ENCODE measurements at regions not wholly inside any gene's neighbourhood (a gene's known extent, or its start where the extent isn't known, plus 50 kb on each side); places are given as distances from the start of the nearest gene placed in this dataset.

DNA sequence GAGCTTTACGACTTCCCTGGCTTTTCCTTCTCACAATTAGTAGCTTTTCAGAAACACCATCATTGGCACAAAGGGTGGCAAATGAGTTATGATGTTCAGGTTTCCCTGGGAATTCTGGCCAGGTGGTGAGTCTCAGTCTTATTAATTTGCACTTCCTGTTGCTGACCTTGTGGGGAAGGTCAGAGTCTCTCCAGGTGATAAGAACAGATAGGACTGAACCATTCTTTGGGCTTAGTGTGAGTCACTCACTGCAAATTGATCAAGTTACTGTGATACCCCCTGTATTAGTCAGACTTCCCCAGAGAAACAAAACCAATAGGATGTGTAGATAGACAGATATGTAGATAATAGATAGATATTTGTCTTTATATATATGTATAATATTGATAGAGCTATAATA is 53.8 kb upstream of the RANBP3L start:
- no peak for ATAC-seq

DNA sequence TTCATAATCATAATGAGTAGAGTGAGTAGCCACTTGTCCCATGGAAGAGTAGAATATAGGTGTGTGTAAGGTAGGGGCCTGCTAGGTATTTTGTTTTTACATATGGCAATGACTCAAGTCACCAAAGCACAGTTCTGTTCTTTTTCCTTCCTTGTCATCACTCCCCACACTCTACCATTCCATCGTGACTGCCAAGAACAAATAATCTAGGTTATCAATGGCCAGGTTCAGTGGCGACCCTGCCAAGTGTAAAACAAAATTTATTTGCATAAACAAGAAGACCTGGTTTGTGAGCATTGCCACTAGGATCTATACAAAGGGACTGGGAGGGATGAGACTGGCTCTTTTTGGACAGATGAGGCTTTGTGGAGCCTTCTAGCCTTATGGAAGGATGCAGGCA is 55.2 kb upstream of the RANBP3L start:
- ATAC-seq: no peak

DNA sequence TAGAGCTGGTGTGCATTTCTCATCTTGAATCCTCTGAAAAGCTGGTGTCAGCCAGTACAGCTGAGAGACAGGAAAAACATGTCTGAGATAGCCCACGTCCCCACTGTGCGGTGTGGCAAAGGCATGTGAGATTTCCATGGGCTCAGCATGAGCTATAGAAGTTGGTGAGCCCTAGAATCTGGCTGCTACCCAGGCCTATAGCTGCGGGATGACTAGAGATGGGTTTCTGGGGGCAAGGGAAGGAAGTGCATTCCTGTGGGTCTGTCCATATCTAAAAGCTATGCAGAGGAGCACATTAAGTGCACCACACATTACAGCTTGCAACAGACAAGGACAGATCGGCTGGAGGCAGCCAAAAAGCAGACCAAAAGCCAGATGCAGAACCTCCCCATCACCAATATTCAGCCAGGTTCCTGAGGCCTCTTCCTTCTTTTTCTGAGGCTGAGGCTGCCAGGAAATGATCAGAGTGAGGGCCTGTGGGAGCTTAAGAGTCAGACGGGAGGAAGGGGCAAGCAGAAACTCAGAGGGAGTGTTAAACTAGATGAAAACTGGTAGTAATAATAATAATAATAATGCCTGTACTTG is 55.8 kb upstream of the RANBP3L start:
- no peak for ATAC-seq

DNA sequence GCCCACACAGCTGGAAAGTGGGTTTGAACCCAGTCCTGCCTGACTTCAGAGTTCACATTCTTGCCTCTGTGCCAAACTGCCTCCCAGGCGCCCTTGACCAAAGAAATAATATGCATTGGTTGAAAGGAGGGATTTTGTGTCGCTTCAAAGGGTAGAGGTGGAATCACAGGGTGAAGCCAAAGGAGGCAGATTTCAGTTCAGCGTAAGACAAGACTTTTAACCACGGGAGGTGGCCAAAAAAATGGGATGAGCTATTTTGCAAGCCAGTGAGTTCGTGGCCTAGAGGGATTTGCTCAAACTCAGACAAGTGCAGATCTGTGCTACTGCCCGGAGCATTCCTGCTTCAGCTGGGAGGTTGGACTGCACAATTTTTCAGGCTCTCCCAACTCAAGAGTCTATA is 57.6 kb upstream of the RANBP3L start:
- peak; percentile 32 for ATAC-seq

DNA sequence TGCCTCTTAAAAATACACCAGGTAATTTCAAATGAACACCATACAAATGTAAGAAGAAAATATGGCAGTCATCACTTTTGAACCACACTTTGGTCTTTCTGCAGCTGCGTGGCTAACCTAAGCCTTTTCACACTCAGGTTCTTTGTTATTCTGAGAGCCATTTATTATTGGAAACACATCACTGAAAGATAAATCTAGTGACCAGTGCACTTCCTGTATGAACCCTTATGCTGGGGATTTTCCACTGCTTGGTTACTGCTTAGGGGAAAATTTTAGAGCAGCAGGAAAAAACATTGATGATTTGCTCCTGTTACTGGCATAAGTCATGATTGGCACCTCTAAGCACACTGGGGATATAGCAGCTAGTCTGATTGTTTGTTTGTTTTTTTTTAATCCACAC is 58.6 kb upstream of the RANBP3L start:
- no peak for ATAC-seq

DNA sequence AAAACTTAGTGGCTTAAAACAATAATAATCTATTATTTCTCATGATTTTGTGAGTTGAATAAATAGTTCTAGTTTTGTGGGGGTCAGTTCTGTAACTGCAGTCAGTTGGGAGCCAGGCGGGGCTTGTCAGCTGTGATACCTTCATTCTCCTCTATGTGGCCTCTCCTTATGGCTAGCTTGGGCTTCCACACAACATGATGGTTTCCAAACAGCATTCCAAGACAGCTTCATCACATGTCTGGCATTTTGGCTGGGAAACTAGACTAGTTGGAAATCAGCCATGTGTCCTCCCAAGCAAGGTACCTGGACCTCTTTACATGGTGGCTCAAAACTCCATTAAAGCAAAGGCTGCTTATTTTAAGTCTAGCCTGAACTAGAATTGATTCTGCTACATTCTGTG is 61.4 kb upstream of the RANBP3L start:
- no peak for ATAC-seq

DNA sequence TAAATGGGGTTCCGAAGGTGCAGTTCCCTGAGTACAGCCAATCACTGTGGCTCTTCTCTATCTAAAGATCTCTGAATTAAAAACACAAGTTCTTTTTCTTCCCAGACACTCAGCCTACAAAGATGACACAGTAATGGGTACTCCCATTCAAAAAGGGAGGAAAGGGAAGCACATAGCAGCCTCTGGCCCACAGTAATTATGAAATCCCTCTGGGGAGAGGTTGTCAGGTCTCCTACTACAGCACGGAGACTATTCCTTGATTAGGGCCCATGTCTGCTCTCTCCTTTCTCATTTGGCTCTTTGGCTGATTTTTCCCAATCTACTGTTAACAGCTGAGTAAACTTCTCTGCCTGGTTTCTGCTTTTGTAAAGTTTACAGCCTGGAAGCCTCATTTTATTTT is 62.0 kb upstream of the RANBP3L start:
- ATAC-seq: no peak

DNA sequence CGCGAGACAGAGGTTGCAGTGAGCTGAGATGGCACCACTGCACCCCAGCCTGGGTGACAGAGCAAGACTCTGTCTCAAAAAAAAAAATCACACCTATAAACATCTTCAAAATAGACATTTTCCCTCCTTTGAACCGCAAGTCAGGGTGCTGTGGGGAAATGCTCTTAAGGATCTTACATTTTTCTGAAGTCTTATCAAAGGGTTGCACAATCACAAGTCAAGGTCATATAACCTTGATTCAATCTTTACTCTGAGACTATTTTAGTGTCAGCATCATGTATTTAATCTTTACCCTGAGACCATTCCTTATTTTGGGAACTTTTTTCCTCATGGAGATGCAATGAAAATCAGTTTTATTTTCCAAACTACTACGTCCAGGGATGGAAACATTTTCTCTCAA is 62.8 kb upstream of the RANBP3L start:
- no peak for ATAC-seq

DNA sequence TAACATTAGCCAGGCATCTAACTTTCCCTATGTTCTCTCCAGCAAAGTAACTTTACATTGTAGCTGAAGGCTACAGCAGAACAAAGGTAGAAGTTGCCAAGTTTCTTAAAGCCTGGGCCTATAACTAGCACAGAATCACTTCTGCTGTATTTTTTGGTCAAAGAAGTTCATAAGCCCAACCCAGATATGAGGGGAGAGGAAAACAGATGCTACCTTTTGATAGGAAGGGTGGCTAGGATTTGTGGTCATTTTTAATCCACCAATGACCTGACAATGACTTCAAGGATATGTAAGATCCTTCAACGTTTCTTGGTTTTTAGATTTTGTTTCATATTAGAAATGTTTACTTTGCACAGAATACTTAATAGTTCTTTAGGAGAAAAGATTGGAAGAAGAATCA is 64.2 kb upstream of the RANBP3L start:
- ATAC-seq: no peak

DNA sequence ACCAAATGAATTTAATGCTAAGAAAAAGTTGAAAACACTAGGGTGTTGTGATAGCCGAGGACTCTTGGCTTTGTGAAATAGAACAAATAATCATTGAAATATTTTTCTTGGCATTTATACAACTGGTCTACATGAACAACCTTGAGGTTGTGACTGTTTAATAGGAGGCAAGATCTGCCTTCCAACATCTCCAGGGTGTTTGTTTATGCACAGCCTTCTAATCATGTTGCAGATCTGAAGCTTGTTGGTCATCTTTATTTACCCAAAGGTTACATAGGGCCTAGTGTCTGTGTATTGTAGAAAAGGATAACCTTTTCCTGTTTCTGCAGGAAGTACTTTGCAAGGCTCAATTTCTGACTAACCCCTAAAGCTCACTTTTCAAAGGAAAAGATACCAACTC is 65.2 kb upstream of the RANBP3L start:
- no peak for ATAC-seq

DNA sequence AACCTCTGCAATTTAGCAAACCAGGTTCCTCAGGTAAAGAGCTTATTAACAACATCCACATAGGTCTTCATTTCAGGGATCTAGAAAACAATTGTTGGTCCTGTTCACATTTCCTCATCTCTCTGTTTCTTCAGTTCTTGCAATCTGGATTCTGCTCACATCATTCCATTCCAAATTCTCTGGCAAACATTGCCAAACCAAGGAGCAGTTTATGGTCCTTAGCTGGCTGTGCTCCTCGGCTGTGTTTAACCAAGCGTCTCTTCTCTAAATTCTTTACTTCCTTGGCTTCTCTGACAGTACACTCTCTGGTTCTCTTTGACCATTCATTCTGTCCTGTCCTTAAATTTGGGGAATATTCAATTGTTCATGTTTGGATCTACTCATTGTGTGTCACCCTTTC is 65.8 kb upstream of the RANBP3L start:
- no peak for ATAC-seq

DNA sequence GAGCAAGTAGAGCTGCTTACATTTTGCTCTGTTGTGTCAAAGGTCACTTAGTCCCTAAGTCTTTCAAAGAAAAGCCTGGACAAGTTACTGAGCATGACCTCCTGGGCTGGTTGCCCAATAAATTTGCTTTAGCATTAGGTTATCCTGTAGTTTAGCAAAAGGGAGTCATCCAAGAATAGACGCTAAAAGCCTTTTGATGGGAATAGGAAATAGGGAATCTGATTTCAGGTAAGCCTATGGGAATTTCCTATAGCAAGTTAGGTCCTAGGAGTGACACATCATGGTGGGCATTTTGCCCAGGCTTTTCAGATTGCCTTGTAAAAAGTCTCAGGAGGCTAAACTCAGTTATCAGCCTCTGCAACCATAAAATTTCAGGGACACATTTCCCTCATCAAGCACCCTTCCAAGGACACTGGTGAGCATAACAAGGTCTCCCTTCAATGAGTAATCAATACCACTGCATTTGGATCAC is 67.6 kb upstream of the RANBP3L start:
- no peak for ATAC-seq

DNA sequence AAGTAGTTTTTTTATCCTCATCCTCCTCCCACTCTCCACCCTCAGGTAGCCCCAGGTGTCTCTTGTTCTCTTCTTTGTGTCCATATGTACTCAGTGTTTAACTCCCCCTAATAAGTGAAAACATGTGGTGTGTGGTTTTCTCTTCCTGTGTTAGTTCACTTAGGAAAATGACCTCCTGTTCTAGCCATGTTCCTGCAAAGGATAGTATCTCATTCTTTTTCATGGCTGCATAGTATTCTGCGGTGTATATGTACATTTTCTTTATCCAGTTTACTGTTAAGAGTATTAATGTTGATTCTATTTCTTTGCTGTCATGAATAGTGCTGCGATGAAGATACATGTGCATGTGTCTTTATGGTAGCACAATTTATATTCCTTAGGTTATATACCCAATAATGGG is 68.4 kb upstream of the RANBP3L start:
- ATAC-seq: no peak

DNA sequence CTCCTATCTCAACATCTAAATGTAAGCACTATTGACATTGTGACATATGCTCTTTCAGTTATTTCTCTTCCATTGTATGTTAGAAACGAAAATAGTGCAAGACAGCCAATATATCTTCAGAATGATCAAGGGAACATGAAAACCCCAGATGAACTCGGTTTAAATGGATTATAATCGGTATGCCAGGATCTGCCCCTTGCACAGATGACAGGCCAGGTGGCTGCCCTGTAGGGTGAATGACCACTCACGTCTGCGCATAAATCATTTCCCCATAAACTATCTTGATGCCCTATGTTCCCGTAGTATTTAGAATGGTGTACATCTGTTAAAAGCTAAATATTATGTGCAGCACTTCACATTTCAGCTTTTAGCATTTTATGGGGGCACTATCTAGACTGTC is 69.7 kb upstream of the RANBP3L start:
- no peak for ATAC-seq

DNA sequence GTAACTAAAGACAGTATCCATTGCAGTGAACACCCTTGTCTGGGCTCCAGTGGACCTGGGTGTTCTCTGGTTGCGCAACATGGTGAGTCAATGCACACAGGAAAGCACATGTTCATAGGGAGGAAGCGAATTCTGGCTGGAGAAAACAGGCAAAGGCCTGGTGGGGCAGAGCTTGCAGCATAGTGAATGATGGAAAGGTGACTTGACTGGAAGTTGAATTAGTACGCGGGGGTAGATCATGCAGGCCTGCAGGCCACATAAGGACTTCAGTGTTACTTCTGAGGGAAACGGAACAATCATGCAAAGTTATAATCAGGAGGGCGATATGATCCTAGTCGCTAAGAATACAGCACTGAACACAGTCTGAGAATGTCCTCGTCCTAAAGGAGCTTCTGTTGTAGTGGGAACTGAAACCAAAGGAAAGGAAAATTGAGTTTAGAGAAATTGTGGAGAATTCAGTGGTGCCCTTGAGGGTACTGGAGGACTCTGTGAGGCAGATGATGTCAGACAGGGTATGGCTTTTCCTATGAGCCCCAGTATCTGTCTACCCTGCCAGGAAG is 71.9 kb upstream of the RANBP3L start:
- peak; percentile 99 for ATAC-seq

DNA sequence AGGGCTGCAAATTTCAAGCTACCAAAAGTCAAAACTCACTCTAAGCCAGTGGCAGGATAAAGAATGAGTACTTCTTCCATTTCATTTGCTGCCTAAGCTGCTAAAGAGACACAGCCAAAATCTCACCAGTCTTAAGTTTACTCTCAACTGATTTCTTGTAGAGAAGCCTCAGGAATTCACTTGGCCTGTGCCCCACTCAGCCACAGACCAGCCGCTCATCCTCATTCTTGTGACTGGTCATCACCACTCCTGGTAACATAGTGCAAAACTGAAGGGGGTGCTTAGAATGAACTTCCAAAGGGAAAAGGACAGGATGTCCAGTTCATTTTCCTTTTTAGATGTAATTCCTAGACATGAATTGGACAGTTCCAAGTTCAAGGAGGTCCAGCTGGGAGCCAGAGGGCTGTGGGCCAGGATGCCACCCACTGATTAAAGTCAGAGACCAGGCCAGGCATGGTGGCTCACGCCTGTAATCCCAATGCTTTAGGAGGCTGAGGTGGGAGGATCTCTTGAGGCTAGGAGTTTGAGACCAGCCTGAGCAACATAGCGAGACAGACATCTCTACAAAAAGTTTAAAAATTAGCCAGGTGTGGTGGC is 72.7 kb upstream of the RANBP3L start:
- ATAC-seq: no peak

DNA sequence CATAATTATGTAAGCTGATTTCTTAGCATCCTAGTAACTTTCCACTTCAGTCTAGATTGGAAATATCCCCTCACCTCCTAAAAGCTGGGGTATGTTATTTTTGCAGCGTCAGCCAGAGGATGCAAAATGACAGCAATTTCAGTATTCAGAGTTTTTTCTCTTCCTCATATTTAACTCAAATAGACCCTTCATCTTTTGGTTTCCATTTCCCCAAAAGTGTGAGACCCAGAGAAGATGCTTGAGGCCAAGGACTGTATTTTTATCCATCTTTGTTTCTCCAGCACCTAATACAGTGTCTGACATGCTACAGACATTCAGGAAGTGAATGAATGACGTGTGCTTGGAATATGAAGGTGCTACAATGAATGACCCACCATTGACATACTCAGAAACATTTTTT is 75.5 kb upstream of the RANBP3L start:
- ATAC-seq: no peak

DNA sequence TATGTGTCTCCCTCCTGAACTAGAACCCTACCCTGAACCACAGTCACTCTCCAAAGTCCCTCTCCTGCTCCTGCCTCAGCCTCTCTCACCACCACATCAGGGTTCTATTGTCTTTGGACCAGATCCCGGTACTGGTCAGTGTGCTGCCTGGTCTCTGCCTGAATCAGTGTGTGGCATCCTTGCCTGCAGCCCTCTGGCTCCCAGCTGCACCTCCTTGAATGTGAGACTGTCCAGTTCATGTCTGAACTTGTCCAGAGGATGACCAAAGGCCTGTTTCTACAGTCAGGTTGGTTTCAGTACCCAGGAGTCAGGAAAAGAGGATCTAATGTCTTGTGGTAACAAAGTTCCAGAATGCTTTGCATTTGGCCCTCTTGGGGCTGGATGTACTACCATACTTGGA is 76.8 kb upstream of the RANBP3L start:
- no peak for ATAC-seq

DNA sequence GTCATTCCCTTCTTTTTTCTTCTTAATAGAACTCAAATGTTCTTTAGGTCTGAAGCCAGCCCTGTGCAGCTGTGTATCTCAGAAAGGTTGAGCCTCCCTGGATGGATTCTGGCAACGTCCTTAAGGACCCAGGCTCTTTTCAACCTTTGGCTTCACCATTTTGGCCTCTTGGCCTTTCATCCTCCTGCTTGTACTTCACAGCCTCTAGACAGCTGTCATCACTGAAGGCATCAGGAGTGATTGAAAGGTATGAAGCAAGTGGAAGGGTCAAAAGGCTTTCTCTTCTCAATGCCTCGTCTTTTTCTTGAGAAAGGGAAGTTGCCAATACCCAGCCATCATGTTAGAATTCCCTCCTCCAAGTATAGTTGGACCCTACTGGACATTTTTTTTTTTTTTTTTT is 81.2 kb upstream of the RANBP3L start:
- ATAC-seq: no peak

DNA sequence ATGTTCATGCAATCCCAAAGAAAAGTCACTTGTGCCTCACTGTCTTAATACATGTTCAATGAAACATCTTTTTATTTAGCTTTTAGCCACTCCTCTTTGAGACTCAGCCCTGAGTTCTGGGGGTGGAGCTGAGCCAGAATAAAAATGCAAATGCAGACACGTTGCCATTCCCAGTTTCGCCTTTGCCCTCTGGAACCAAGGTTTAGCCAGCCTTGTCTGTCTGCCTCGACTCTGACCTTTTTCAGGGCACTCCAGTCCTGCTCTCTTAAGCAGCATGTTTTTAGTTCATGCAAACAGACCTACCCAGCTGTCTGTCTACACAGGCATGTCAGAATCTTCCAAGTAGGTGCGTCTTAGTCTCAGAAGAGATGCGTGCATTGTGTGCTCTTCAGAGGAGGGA is 82.2 kb upstream of the RANBP3L start:
- no peak for ATAC-seq

DNA sequence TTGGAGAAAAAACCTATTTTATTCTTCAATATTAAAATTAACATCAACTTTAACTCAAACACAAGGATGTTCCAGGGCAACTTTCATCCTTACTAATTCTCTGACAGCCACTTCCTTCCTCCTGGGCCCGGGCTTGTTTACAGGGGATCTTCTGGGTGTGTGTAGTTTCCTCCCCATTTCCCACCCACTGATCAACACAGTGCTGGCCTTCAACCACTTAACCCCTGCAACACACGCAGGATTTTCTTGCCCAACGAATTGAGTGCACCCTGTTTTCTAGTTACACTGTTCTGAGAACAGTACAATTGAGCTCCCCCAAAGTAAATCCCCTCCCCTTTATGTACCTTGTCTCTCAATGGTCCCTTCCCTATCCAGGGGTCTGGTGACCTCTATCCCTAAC is 83.1 kb upstream of the RANBP3L start:
- no peak for ATAC-seq

DNA sequence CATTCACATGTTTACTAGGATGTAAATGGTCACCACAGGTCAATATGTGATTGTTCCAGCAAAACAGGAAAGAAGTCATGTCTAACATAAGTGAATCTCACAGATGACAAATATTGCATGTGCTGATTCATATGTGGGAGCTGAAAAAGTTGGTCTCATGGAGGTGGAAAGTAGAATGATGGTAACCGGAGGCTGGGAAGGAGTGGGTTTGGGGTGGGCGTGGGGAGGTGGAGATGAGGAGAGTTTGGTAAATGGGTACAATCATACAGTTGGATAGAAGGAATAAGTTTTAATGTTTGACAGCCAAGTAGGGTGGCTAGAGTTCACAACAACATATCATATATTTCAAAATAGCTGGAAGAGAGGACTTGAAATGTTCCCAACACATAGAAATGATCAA is 83.8 kb upstream of the RANBP3L start:
- no peak for ATAC-seq

DNA sequence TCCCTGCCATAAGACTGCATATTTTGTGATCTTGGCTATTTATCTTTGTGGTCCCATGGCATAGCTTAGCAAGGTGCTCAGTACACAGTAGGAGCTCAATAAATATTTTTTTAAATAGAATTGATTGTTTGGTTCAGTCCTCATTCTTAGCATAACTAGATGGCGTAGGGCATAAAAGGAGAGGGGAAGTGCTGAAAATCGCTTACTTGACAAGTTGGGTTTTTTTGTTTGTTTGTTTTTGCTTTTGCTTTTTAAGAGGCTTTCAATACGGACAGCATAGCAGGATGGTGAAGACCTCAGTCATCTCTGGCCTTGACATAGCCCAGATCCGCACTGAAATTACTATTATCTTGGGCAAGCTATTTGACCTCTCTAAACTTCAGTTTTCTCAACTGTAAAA is 86.6 kb upstream of the RANBP3L start:
- ATAC-seq: no peak

DNA sequence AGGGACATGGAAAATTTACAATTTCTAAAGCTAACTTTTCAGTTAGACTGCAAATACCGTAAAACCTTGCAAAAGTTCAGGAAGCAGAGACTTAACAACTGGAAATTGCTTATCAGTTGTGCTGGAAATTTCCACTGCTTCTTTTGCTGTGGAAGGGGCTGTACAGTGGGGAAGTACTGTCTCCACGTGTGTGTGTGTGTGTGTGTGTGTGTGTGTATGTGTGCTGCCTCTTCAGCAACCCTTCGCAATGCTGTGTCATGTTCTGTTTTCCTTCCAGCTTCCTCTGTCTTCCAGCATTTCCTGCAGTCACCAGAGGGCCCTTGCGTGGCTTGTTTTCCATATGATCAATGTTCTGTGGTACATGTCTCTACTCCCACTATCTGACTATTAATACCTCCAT is 87.5 kb upstream of the RANBP3L start:
- ATAC-seq: no peak

DNA sequence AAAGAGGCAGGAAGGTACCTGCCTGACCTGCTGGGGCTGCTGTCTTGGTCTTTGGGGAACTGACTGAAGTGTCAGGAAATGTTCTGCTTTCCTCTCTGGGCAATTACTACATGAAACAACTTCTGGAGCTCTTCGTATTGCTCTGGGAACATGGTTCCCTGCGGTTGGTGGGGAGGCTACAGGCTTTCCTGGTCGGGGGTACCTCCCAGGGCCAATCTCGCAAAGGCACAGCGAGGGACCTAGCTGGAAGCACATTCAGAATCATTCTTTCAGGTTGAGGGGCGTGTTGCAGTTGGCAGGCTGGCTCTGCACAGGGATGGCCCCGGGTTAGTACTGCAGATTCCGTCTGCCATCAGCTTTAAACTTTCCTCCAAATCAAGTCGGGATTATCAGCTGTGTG is 88.9 kb upstream of the RANBP3L start:
- no peak for ATAC-seq
